ENCODE measurements at regions not wholly inside any gene's neighbourhood (a gene's known extent, or its start where the extent isn't known, plus 50 kb on each side); places are given as distances from the start of the nearest gene placed in this dataset.
"Not testable (repeated sequence)": the region's sequence is repeated elsewhere in the genome, so short reads cannot be mapped to it uniquely, and the experiment has no call there.

DNA sequence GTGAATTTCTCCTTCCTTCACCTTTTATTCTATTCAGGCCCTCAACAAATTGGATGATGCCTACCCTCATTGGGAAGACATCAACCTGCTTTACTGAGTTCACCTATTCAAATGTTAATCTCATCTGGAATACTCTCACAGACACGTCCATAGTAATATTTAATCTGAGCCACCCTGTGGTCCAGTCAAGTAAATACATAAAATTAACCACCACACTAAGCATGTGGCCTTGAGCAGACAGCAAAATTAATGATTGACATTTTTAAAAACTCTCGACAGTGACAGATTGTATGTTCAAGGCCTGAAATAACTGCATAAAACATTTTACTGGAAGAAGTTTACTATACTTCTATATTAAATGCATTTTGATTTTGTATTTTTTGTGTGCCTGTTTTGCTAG is 540.6 kb upstream of the GCFC2 start:
- DNase-seq: no peak

DNA sequence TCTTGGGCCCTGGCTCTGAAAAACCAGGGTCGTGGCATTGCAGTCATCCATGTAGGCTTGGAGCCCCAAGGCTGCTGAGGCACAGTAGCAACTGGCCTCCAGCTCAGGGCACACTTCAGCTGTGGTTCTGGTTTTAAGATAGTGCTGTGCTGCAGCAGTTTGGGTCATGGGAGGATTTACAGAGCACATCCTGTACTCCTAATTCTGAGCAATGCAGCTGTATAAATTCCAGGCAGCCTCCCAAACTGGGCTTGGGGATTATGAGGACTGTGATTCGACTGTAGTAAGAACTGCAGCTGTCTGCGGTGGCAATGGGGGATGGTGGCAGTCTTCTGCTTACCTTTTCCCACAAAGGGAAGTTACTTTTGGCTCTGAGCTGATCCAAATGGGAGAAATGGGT is 536.3 kb upstream of the GCFC2 start:
- no peak for DNase-seq

DNA sequence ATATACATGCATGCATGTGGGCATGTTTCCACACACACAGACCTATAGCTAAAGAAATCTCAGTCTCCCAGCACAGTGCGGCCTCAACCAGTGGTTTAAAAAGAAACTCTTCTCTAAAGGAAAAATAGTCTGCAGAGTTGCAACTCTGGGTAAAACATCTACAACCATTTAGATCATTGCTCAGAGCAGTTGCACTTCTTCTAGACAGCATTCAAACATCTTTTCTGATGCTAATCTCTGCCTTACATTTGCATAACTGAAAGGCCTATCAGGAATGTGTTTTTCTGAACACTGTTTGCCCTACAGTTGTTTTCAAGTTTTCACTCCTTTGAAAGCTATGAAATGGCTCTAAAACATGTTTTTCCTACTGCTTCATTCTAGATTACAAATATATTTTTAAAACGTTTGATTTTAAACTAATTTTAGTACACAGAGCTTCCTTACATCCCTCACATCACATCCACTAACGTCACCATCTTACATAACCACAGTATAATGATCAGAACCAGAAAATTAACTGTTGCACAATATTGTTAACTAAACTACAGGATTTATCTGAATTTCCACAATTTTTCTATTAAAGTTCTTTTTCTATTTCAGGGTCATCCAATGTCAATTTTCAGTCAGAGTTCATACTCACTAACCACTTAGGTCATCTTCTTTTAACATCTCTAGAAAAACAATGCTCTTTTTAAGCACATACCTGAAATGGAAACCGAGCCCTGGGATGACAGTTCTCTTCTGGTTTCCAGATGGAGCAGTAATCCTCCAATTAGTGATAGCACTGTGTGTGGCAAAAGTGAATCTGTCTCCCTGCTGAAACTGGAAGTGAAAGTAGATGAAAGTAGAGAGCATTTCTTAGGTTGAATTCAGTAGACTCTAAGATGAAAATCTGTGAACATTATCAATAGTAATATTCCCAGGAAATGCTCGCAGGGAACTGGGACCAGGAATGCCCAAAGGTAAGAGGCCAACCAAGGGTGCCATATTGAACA is 501.6 kb upstream of the GCFC2 start:
- no peak for DNase-seq

DNA sequence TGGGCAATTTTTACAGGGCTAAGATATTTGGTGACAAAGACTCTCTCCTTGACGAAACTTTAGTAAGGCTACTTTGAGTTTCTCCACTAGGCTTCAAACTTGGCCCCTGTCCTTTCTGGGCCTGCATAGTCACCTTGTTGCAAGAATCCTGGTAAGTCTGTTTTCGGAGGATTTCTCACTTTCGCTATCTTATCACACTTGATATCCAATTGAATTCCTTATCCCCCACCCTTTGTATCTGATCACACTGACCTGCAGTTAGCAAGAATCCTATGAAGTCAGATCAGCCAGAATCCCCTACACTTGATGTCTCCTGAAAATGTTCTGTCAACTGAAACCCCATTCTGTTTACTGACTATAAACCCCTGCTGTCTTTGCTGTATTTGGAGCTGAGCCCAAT is 499.8 kb upstream of the GCFC2 start:
- no peak for DNase-seq

DNA sequence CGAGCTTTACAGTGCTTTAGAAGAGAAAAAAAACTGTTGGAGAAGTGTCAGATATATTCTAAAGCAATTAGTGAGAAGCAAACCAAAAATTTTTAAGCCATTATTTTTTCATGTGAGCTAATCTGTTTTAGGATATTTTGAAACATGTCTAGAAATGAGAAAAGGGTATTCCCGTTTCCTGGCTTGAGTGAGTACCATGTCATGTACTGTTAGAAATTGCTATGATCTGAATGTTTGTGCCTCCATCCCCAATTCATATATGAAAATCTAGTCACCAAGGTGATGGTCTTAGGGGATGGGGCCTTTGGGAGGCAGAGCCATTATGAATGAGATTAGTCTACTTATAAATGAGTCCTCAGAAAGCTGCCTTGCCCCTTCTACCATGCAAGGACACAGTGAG is 493.3 kb upstream of the GCFC2 start:
- DNase-seq: no peak

DNA sequence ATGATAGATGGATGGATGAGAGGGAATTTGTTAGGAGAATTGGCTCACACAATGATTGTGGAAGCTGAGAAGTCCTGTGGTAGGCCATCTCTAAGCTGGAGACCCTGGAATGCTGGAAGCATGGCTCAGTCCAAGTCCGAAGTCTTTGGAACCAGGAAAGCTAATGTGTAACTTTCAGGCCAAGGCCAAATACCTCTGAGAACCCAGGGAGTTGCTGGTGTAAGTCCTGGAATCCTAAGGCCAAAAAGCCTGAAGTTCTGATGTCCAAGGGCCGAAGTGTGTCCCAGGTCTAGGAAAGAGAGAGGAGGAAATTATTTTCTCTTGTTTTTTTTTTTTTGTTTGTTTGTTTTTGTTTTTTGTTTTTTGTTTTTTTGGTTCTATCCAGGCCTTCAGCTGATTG is 492.2 kb upstream of the GCFC2 start:
- no peak for DNase-seq

DNA sequence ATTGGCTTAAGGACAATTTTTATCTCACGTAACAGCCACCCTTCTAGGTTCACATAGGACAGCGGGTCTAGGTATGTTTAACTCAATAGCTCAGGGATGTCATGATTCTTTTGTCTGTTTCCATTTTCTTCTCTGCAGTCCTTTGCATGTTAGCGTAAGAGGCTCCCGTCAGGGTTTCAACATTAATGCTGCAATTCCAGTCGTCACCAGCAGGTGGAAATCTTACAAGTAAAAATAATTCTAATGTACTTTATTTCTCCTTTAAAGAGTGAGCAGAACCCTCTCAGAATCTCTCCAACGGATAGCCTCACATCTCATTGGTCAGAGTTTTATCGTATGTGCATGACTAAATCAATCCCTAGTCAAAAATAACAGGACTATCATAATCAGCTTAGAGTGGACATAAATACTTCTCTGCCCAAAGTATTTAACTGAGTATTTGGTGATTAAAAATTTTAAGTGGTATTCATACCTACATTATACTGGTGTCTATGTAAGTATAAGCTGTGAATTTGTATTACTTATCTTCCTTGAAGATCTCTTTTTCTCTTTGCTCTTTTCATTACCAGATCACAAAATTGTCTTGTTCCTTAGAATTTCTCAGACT is 487.2 kb upstream of the GCFC2 start:
- peak; percentile 6 for DNase-seq

DNA sequence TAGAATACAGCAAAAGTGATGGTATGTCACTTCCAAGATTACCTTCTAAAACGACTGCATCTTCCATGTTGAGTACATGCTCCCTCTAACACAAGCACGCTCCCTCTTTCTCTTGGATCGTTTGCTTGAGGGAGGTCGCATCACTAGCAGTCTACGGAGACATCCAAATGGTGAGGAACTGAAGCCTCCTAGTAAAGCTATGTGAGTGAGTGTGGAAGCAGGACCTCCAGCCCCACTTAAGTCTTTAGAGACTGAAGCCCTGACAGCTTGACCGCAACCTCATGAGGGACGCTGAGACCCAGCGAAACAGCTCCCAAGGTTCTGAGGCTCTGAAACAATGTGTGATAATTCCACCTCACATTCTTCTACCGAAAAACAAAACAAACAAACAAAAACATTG is 486.7 kb upstream of the GCFC2 start:
- DNase-seq: no peak

DNA sequence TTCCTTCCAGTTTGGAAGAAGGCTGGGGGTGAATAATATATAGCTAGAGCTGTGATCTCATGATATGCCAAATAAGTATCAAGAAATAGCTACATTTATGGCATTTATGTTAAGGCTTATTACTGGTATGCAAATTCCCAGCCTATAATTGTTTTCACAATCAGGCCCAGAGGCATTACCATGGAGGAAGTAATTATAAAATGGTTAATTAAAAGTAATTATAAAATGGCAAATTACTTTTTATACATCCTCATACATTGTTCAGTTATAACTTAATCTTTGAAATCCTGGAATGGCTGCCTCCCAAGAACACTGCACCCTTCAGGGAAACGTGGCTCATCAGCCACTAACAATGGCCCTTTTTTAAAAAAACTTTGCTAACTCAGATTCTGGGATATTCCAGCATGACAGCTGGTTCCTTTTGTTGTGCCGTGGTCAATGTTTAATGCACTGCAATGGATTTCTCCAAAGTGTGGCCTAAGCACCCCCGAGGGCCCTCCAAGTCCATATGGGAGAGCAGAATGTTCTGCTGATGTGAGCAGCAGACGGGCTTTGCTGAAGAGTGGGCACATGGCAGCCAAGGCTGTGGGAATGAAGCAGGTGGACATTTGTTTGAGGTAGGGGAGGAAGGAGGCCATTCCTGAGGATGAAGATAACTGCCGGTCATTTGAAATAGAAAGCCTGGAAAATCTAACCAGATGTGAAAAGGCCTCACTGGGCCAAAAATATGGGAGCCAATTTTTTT is 483.5 kb upstream of the GCFC2 start:
- no peak for DNase-seq

DNA sequence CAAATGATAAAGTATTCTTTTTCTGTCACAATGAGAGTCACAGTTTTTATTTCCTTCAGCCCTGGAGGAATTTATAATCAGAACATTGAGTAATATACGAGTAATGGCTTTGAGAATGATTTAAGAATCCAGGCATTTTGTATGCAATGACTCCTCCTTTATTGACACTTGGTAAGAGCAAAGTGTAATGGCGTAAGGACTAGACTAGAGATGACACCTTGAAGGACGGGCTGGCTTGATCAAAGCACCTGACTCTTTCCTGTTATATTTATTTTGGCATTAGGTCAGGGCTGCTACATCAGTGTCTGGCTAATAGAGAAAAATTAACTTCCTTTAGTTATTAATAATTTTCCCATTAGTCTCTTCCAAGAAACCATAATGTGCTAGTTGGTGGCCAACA is 482.4 kb upstream of the GCFC2 start:
- no peak for DNase-seq

DNA sequence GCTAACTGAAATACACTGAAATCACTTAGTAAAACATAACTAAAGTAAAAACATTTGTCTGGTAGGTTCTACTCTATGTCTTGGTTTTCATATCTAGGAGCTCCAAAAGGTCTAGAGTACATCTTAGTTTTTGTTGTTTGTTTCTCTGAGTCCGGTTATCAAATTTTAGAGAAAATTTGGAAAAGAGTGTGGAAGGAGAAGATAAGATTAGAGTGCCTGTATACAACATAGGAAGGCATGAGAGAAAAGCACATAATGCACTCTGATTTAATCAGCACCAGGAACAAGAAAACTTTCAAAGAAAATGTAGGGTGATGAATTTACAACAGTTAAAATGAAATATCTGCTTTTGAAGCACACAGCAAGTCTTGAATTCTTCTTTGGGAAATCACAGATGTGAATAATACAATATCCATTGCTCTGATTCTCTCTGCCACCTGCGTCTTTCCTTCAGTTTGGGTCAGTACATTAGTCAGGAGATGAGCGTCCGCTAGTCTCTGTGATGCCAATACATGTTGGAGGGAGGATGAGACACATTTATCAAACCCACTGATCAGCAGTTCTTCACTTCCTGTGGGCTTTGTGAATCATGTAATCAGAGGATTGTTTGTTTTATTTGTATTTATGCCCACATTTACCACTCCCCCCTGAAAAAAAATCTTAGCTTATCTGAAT is 477.8 kb upstream of the GCFC2 start:
- no peak for DNase-seq

DNA sequence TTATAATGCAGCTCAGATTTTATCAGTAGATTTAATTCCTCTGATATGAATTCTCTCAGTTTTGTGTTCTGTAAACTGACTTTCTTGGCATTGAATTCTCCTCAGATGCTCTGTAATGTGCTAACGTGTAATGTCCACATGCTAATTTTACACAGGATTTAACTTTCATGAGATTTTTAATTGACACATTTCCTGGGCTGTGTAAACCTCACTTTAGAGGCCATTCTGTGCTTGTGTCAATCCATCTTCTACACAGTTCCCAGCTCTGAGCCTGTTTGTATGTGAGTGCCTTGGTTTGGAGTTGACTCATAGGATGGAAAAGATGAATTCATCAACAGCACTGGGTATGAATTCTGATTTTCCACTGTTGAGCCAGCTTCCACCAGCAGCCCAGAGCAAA is 476.7 kb upstream of the GCFC2 start:
- DNase-seq: no peak

DNA sequence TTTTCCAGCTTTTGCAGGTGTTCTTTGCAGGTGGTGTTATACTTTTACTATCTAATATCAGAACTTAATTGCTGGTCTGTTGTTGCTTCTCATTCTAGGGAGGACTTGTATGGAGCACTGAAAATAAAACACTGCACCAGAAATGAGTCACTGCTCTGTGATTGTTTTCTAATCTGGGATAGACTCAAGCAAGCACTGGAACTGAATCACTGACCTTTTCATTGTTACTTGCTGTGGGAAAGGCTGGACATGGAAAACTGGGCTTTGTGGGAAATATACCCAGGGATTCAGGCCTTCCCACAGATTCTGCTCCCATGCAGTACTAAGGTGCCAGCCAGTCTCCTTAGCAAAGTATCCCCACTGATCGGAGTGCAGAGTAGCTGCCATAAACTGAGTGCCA is 470.0 kb upstream of the GCFC2 start:
- no peak for DNase-seq

DNA sequence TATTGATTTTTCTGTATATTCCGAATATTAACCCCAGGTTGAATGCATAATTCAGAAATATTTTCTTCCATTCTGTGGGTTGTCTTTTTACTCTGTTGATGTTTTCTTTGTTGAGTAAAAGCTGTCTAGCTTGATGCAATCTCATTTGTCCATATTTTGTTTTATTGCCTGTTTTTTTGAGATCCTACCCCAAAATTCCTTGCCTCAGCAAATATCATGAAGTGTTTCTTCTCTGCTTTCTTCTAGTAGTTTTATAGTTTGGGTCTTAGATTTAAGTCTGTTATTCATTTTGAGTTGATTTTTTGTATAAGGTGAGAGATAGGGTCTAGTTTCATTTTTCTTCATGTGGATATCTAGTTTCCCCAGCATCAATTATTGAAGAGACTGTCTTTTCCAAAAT is 467.9 kb upstream of the GCFC2 start:
- no peak for DNase-seq

DNA sequence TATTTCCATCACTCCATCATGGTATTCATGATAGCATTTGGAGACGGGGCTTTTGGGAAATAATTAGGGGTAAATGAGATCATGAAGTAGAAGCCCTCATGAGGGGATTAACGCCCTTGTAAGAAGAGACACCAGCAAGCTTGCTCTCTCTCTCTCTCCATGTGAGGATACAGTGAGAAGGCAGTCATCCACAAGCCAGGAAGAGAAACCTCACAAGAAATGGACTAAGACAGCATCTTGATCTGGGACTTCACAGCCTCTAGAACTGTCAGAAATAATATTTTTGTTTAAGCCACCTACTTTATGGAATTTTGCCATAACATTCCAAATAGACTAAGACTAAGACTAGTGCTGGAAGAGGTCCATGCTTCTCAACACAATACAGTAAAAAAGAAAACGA is 464.6 kb upstream of the GCFC2 start:
- DNase-seq: no peak

DNA sequence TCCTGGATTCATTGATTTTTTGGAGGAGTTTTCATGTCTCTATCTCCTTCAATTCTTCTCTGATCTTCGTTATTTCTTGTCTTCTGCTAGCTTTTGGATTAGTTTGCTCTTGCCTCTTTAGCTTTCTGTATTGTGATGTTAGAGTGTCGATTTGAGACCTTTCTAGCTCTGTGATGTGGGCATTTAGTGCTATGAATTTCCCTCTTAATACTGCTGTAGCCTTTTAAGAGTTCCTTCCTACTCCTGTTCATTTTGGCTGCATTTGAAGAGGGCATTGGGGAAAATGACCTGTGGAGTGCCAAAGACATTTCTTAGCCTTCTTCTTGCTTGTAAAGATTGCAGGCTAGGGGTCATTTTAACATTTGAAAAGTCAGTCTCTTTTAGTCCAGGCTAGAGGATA is 463.8 kb upstream of the GCFC2 start:
- no peak for DNase-seq

DNA sequence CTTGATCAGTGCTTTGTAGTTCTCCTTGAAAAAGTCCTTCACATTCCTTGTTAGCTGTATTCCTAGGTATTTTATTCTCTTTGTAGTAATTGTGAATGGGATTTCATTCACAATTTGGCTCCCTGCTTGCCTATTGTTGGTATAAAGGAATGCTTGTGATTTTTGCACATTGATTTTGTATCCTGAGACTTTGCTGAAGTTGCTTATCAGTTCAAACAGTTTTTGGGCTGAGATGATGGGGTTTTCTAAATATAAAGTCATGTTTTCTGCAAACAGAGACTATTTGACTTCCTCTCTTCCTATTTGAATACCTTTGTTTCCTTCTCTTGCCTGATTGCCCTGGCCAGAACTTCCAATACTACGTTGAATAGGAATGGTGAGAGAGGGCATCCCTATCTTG is 462.5 kb upstream of the GCFC2 start:
- DNase-seq: not testable (repeated sequence)

DNA sequence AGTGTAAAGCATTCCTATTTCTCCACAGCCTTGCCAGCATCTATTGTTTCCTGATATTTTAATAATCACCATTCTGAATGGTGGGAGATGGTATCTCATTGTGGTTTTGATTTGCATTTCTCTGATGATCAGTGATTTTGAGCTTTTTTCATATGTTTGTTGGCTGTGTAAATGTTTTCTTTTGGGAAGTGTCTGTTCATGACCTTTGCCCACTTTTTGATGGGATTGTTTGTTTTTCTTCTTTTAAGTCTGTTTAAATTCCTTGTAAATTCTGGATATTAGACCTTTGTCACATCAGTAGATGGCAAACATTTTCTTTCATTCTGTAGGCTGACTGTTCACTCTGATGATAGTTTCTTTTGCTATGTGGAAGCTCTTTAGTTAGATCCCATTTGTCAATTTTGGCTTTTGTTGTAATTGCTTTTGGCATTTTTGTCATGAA is 461.5 kb upstream of the GCFC2 start:
- DNase-seq: not testable (repeated sequence)

DNA sequence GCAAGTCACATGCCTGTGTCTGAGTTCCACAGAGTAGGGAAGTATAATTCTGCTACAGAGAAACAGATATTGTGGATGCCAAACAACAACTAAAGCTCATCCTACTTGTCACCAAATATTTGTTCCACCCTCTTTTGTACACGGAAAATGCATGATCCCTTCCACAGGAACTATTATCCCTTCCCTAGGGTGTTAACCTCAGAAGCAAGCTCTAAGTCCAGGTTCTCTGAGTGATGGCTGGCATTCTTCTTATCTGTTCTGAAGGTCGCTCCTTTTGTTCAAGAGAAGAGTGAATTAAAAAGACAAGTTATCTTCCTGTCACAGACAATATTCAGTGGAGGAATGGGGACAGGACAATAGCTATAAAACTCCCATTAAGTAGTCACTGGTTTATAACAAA is 460.1 kb upstream of the GCFC2 start:
- DNase-seq: no peak

DNA sequence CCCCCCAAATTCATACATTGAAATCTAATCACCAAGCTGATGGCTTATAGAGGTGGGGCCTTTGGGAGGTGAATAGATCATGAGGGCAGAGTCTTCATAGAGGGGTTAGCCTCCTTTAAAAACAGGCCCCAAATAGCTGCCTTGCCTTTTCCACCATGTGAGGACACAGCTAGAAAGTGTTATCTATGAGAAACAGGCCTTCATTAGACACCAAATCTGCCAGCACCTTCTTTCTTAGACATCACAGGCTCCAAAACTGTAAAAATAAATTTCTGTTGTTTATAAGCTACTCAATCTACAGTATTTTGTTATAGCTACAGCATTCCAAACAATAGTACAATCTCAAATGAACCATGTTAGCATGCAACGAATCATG is 459.3 kb upstream of the GCFC2 start:
- DNase-seq: no peak

DNA sequence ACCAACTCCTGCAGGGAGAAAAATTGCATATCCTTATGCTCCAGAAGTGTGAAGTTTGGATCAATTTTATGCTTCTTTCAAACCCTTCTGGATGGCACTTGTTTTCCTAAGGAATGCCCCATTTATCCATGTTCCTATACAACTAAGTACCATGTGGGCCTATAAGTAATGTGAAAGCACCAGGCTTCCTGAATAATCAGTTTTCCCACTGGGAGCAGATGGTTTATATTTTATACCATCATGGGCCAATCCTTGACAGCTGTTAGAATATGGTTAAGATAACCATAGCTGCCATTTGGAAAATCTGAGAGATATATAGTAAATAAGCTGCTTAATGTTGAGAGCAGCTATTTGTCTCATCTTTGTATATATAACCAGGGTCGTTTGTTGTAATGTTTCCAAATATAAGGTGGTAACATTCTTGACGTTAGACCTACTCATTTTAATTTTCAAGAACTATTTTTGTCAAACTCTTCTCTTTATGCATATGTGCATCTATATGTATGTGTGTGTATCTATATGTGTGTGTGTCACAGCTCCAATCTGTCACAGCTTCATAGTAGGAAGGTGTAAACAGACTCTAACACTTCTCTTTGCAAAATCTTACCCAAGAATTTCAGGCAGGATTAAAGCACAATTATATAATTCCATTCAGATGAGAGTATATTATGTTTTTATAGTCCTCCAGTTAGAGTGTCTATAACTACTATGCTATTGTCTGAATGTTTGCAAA is 458.7 kb upstream of the GCFC2 start:
- DNase-seq: no peak

DNA sequence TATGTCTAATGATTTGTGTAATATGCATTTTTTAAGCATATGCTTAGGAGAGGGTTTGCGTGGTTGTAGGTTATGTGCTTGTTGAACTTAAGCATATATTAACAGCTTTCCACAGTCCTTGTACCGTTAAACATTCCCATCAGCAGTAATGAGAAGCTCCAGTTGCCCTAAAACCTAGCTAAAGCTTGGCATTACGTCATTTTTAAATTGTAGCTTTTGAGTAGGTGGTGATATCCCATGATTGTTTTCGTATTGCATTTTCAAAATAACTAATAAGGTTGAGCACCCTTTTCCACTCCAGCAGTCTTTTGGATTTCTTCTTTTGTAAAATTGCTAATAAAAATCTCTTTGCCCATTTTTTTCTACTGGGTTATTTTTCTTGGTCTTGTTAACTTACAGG is 453.1 kb upstream of the GCFC2 start:
- no peak for DNase-seq

DNA sequence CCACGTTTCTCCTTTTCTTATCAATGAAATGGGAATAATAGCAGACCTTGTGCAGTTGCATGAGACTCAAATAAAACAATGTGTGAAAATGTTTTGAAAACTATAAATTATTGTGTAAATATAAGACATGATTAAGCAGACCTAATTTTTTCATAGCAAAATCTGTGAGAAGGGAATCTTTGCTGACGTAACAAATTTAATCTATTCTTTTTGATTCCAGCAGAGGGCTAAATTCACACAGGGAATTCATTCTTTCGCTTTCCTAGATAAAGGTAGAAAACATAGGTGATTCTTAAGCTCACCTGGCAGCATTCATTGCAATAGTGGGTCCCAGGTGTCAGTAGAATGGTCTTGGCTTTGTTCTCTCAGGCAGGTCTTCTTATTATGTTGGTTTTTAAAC is 450.0 kb upstream of the GCFC2 start:
- DNase-seq: no peak

Data from activated CD4-positive, alpha-beta T cell treated with anti-CD3 and anti-CD28 coated beads, Interleukin-2, amount 50 U/mL, for 1 hour (primary cell).